Effector memory CD8-positive, alpha-beta T cell (primary cell): ENCODE measurements at regions not wholly inside any gene's neighbourhood (a gene's known extent, or its start where the extent isn't known, plus 50 kb on each side); places are given as distances from the start of the nearest gene placed in this dataset.

Experiments used
- ATAC-seq: fragments of 150-1000 bp; cut with Tn5 transposase; replicated peaks from 2 replicates; pipeline ENCODE4 v1.10.0; 2021; ENCODE audit warnings: mild to moderate bottlenecking, moderate library complexity
- DNase-seq, 3 experiments: peaks; one replicate each; pipeline ENCODE4 v3.0.0; 2021
- H3K27ac Mint-ChIP-seq, 2 donors: one replicate each; pipeline ENCODE4 v1.8.0; 2022; ENCODE audit warnings: mild to moderate bottlenecking in 2 of 2, mixed read lengths in 2 of 2, moderate library complexity in 2 of 2
- H3K27me3 Mint-ChIP-seq, 2 donors: one replicate each; pipeline ENCODE4 v1.8.0; 2022; ENCODE audit warnings: mixed read lengths in 2 of 2
- H3K36me3 Mint-ChIP-seq: one replicate; pipeline ENCODE4 v1.8.0; 2022; ENCODE audit warnings: mild to moderate bottlenecking, moderate library complexity, mixed read lengths; ENCODE audit not compliant: insufficient read depth
- H3K4me1 Mint-ChIP-seq, 2 donors: one replicate each; pipeline ENCODE4 v1.8.0; 2022; ENCODE audit warnings: low read depth in 2 of 2, mixed read lengths in 2 of 2
- H3K4me3 Mint-ChIP-seq, 2 donors: one replicate each; pipeline ENCODE4 v1.8.0; 2022; ENCODE audit warnings: mild to moderate bottlenecking in 2 of 2, mixed read lengths in 2 of 2, moderate library complexity in 2 of 2
- H3K9me3 Mint-ChIP-seq, 2 donors: one replicate each; pipeline ENCODE4 v1.8.0; 2022; ENCODE audit warnings: mixed read lengths in 2 of 2

GRCh38 chr15:70573121-70573850 is 190.1 kb downstream of the UACA start:
- ATAC-seq (no peak), DNase-seq (no peak)
- Mint-ChIP-seq H3K9me3 (peaks cover 0 to 2% of the 10 kb centered on the region in 2 donors), H3K4me1 (no peaks in the 10 kb centered on the region), H3K36me3 (no peaks in the 10 kb centered on the region), H3K27ac (no peak overlapping the region), H3K4me3 (no peak overlapping the region), H3K27me3 (peaks cover 11 to 34% of the 10 kb centered on the region in 2 donors)

DNA sequence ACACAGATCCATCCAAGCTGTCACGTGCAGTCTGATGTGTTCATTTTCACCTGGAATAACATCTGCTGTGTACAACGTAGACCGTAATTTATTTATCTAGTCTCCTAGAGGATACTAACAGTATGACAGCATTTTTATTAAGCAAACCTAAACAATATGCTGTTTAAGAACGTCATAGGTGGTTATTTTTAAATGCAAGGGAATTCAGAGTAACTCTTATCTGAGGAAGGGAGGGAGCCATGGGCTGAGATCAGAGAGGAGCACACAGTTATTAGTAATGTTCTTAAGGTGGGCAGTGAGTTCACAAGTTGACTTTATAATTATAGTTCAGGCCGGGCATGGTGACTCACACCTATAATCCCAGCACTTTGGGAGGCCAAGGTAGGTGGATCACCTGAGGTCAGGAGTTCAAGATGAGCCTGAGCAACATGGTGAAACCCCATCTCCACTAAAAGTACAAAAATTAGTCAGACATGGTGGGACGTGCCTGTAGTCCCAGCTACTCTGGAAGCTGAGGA is 193.6 kb downstream of the UACA start:
- ATAC-seq: no peak

DNA sequence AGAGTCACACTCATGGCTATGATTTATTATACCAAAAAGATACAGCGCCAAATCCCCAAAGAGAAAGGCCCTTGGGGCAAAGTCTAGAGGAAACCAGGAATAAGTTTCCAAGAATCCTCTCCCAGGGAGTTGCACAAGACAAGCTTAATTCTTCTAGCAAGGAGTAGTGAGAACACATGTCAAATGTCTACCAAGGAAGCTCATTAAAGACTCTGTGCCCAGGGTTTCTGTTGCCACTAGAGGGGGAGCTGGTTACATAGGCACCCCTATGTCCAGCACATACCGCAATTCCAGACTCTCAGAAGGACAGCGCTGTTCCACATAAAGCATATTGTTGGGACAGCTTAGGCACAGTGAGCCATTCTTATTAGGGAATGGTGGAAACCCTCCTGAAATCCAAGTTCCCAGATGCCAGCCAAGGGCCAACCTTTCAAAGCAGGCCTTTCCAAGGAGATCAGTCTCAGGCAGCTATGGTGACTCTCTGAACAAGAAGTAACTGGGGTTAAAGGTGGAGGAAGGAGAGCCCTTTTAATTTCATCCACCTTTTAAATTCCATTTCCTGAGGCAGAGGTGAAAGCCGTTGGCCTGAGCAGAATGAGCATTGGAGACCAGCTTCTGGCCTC is 194.2 kb downstream of the UACA start:
- H3K4me3 Mint-ChIP-seq: no peak overlapping the region
- H3K9me3 Mint-ChIP-seq: peaks cover 0 to under 1% of the 10 kb centered on the region in 2 donors
- DNase-seq (no peak), ATAC-seq (no peak)
- peaks cover 3 to 21% of the 10 kb centered on the region in 2 donors for H3K27me3 Mint-ChIP-seq
- no peak overlapping the region for H3K27ac Mint-ChIP-seq
- H3K36me3 Mint-ChIP-seq: no peaks in the 10 kb centered on the region
- H3K4me1 Mint-ChIP-seq: no peaks in the 10 kb centered on the region

More for the DNA sequence above, 193.6 kb downstream of the UACA start:
- peaks cover 9 to 27% of the 10 kb centered on the region in 2 donors for H3K27me3 Mint-ChIP-seq
- H3K36me3 Mint-ChIP-seq: no peaks in the 10 kb centered on the region
- H3K4me3 Mint-ChIP-seq: no peak overlapping the region
- no peaks in the 10 kb centered on the region for H3K4me1 Mint-ChIP-seq
- no peak for DNase-seq
- no peak overlapping the region for H3K27ac Mint-ChIP-seq
- H3K9me3 Mint-ChIP-seq: peaks cover 0 to 2% of the 10 kb centered on the region in 2 donors

- Mint-ChIP-seq H3K27me3 (peaks cover 0 to 4% of the 10 kb centered on the region in 2 donors), H3K36me3 (no peaks in the 10 kb centered on the region), H3K4me1 (peaks cover under 1 to 3% of the 10 kb centered on the region in 2 donors), H3K4me3 (no peak overlapping the region), H3K27ac (no peak overlapping the region), H3K9me3 (no peaks in the 10 kb centered on the region)
- ATAC-seq (no peak), DNase-seq (no peak)
These were observed 196.4 kb downstream of the UACA start for GRCh38 chr15:70566989-70567388.

GRCh38 chr15:70566047-70566835 is 197.1 kb downstream of the UACA start:
- no peaks in the 10 kb centered on the region for H3K36me3 Mint-ChIP-seq
- H3K4me1 Mint-ChIP-seq: peaks cover 4 to 5% of the 10 kb centered on the region in 2 donors
- no peak overlapping the region for H3K4me3 Mint-ChIP-seq
- no peaks in the 10 kb centered on the region for H3K9me3 Mint-ChIP-seq
- H3K27ac Mint-ChIP-seq: no peak overlapping the region
- ATAC-seq (no peak), DNase-seq (no peak)
- H3K27me3 Mint-ChIP-seq: no peaks in the 10 kb centered on the region

- Mint-ChIP-seq H3K4me3 (no peak overlapping the region), H3K36me3 (no peaks in the 10 kb centered on the region), H3K9me3 (no peaks in the 10 kb centered on the region), H3K27ac (no peak overlapping the region), H3K4me1 (peaks cover 8 to 9% of the 10 kb centered on the region in 2 donors), H3K27me3 (no peaks in the 10 kb centered on the region)
- ATAC-seq (no peak), DNase-seq (no peak)
These were observed 199.7 kb downstream of the UACA start for GRCh38 chr15:70563561-70564095.

GRCh38 chr15:70562906-70563305 is 200.5 kb downstream of the UACA start:
- ATAC-seq (no peak), DNase-seq (no peak)
- Mint-ChIP-seq H3K4me1 (peaks cover 8 to 9% of the 10 kb centered on the region in 2 donors), H3K9me3 (no peaks in the 10 kb centered on the region), H3K27me3 (no peaks in the 10 kb centered on the region), H3K36me3 (no peaks in the 10 kb centered on the region), H3K27ac (no peak overlapping the region), H3K4me3 (no peak overlapping the region)

DNA sequence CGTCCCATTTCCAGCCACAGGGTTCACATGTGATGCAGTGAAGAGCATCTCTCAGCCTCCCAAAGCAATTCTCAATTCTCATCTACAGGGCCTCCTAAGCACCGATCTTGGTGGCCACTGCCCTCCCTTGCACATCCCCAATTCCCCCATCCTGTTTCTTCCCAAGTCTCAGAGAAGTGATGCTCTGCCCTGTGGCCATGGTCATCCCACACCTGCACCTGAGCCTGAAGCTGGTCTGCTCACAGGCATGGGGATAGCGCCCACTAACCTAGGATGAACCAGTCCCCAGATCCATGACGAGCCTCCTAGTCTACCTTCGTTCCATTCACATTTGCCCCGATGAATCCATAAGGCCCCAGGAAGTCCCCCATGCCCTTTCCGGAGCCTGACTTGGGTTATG is 201.5 kb downstream of the UACA start:
- no peaks in the 10 kb centered on the region for H3K27me3 Mint-ChIP-seq
- H3K9me3 Mint-ChIP-seq: no peaks in the 10 kb centered on the region

DNA sequence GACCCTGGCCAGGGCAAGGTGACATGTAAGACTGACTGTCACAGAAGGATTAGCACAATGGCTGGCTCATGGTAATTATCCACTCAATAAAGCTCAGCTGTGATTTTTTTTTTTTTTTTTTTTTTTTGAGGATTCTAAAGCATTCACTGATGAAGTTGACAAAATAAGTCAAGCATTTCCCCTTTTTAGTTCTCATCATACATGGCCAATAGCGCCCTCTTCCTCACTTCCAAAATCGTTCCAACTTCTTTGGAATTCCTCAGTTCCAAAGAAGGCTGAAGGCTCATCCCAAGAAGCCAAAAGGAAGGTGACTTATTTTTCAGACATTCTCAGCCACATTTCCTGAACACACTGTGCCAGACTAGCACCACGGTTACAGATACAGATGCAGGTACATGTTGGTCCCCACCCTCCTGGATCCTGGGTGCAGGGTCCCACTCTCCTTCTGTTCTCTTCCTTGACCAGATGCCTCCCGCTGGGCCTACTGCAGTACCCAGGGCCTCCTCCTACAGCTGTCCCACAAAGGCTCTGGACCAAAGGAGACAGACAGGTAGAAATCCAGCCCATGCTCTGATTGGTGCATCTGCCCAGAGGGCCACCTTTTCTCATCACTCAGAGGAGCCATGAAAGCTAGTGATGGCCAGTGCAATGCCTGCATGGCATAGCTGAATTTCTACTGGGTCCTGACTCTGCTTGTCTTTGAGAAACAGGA is 202.6 kb downstream of the UACA start:
- no peak for ATAC-seq
- H3K27me3 Mint-ChIP-seq: no peaks in the 10 kb centered on the region
- no peaks in the 10 kb centered on the region for H3K9me3 Mint-ChIP-seq
- no peak for DNase-seq
- H3K4me3 Mint-ChIP-seq: no peak overlapping the region
- H3K27ac Mint-ChIP-seq: peak overlapping the region in 1 of 2 donors; percentile 26
- peaks cover 8 to 9% of the 10 kb centered on the region in 2 donors for H3K4me1 Mint-ChIP-seq
- no peaks in the 10 kb centered on the region for H3K36me3 Mint-ChIP-seq

More for the DNA sequence above, 201.5 kb downstream of the UACA start:
- Mint-ChIP-seq H3K4me1 (peaks cover 8 to 9% of the 10 kb centered on the region in 2 donors), H3K4me3 (no peak overlapping the region), H3K27ac (peak overlapping the region; percentile 16 to 26), H3K36me3 (no peaks in the 10 kb centered on the region)
- no peak for DNase-seq
- no peak for ATAC-seq

GRCh38 chr15:70559265-70560239 is 203.8 kb downstream of the UACA start:
- Mint-ChIP-seq H3K9me3 (no peaks in the 10 kb centered on the region), H3K4me3 (peak overlapping the region in 1 of 2 donors; percentile 17), H3K36me3 (no peaks in the 10 kb centered on the region), H3K27ac (no peak overlapping the region), H3K4me1 (peaks cover 8 to 9% of the 10 kb centered on the region in 2 donors), H3K27me3 (no peaks in the 10 kb centered on the region)
- peak; percentile 60 to 63 (median 61) for DNase-seq
- peak; percentile 99 for ATAC-seq

GRCh38 chr15:70558406-70559264 is 204.7 kb downstream of the UACA start:
- Mint-ChIP-seq H3K4me3 (no peak overlapping the region), H3K4me1 (peaks cover 8 to 9% of the 10 kb centered on the region in 2 donors), H3K27ac (no peak overlapping the region), H3K27me3 (no peaks in the 10 kb centered on the region), H3K9me3 (no peaks in the 10 kb centered on the region), H3K36me3 (no peaks in the 10 kb centered on the region)
- ATAC-seq (peak; percentile 41), DNase-seq (no peak)
